Prostate gland (tissue), 2 donors: ENCODE measurements at regions not wholly inside any gene's neighbourhood (a gene's known extent, or its start where the extent isn't known, plus 50 kb on each side); places are given as distances from the start of the nearest gene placed in this dataset.

ENCODE experiments used
- DNase-seq: peaks from one replicate; pipeline ENCODE4 v3.0.0-alpha.2; 2019; ENCODE audit warnings: low spot score
- H3K27ac ChIP-seq, 2 donors: fragments of 200-600 bp; sonication (generic); 2 replicates each; pipeline ENCODE4 v1.5.1; 2017 to 2019
- H3K27me3 ChIP-seq: fragments of 200-600 bp; sonication (generic); replicated peaks from 2 replicates; pipeline ENCODE4 v1.5.1; 2019; ENCODE audit not compliant: insufficient read depth
- H3K36me3 ChIP-seq, 2 donors: fragments of 200-600 bp; sonication (generic); 1 replicate in 1 of 2; 2 replicates in 1 of 2; pipeline versions ENCODE4 v1.5.1 to v1.8.1; 2017 to 2019
- H3K4me1 ChIP-seq: fragments of 200-600 bp; sonication (generic); replicated peaks from 2 replicates; pipeline ENCODE4 v1.5.1; 2019
- H3K4me3 ChIP-seq, 2 donors: fragments of 200-600 bp; sonication (generic); 2 replicates each; pipeline ENCODE4 v1.5.1; 2017 to 2019
- H3K9me3 ChIP-seq: fragments of 200-600 bp; sonication (generic); 2 replicates; pipeline ENCODE4 v1.5.1; 2017
- POLR2A ChIP-seq: fragments of 450-650 bp; IDR thresholded peaks from one replicate; pipeline ENCODE4 v1.6.1; 2016; ENCODE audit warnings: antibody characterized with exemption, mild to moderate bottlenecking
- POLR2AphosphoS5 ChIP-seq: sonication (generic); formaldehyde crosslinking; IDR thresholded peaks from one replicate; pipeline ENCODE4 v1.6.1; 2017; ENCODE audit warnings: antibody characterized with exemption
- WGBS: methylation state at CpG from one replicate; pipeline ENCODE4 v1.1.5; 2018; 5-methylcytosine and 5-hydroxymethylcytosine counted together
- intact Hi-C: fragments of 100-400 bp; cut with DNase I; formaldehyde crosslinking; loops from one replicate; pipeline ENCODE4 v1.14.2; 2022
- TF ChIP-seq, protein P1 (sequence below), 4 experiments: fragments of 200-600 bp in 2 of 4; fragments of 450-650 bp in 2 of 4; sonication (generic) in 2 of 4; IDR thresholded peaks; 1 replicate in 3 of 4; 2 replicates in 1 of 4; pipeline ENCODE4 v1.5.1; 2016 to 2019; ENCODE audit warnings: antibody characterized with exemption in 4 of 4, mild to moderate bottlenecking in 2 of 4, moderate library complexity in 2 of 4

DNA sequence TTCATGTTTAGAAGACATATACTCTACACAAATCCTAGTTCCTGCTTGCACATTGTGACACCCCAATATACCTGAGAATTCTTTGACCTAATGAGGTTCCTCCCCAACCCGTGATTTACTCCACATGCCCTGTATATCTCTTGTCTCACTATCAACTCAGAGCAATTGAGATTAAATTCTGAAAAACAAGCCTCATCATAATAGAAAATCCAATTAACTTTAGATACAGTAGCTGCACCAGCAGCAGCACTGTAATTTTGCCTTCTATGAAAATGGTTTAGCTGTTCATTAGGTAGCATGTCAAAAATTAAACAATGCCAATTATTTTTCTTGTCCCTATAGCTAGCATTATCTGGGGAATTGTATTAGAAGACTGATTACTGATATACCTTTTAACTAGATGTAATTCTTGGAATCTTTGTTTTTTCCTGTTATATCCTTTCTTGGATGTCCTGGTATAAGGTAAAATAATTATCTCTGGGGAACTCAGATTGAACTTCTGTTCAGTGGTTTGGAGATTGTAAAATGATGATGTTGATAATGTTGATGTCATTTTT, 218.9 kb upstream of the TANK start:
- TF ChIP-seq POLR2A: no peak
- no peak for TF ChIP-seq POLR2AphosphoS5
- TF ChIP-seq, protein P1, sequence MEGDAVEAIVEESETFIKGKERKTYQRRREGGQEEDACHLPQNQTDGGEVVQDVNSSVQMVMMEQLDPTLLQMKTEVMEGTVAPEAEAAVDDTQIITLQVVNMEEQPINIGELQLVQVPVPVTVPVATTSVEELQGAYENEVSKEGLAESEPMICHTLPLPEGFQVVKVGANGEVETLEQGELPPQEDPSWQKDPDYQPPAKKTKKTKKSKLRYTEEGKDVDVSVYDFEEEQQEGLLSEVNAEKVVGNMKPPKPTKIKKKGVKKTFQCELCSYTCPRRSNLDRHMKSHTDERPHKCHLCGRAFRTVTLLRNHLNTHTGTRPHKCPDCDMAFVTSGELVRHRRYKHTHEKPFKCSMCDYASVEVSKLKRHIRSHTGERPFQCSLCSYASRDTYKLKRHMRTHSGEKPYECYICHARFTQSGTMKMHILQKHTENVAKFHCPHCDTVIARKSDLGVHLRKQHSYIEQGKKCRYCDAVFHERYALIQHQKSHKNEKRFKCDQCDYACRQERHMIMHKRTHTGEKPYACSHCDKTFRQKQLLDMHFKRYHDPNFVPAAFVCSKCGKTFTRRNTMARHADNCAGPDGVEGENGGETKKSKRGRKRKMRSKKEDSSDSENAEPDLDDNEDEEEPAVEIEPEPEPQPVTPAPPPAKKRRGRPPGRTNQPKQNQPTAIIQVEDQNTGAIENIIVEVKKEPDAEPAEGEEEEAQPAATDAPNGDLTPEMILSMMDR (IDR thresholded peaks at IDR 0.05): no peak
- Histone ChIP-seq H3K36me3 (no peaks in the 10 kb centered on the region), H3K4me1 (no peaks in the 10 kb centered on the region), H3K9me3 (no peaks in the 10 kb centered on the region), H3K4me3 (no peak overlapping the region), H3K27ac (no peak overlapping the region), H3K27me3 (no peaks in the 10 kb centered on the region)
- 73% methylated on average over 1 of the region's 1 CpG for WGBS
- no peak for DNase-seq
- intact Hi-C loops: no loop called here

DNA sequence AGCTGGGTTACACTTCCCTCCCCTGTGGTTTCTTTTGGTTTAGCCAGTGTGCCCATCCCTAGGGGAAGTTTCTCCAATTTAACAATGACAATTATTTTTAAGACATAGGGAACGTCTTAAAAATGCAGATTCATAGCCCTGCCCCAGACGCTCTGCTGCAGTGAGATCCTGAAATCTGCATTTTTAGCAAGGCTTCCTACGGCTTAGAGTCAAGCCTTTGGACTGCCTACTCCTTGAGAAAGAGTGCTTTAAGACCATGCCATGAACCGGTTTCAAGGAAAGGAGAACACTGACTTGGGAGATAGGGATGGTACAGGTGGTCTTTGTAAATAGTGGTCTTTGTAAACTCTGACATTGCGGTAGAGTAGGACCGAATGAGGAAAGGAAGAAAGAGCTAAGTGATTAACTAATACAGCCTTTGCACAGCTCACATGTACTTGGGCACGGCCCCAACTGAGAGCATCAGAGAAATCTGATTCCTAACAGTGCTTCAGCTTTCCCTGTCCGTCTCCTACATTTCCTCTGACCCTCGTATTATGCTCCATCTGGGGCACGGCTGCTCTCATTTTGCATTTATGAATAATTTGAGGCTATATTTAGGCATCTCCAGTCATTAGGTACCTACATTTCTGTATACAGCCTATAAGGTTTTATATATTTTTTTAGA, 217.6 kb upstream of the TANK start:
- Histone ChIP-seq H3K27ac (no peak overlapping the region), H3K27me3 (no peaks in the 10 kb centered on the region), H3K9me3 (no peaks in the 10 kb centered on the region), H3K4me3 (no peak overlapping the region), H3K4me1 (no peaks in the 10 kb centered on the region), H3K36me3 (no peaks in the 10 kb centered on the region)
- WGBS: 79% methylated on average over 10 of the region's 10 CpGs
- TF ChIP-seq, protein P1 (IDR thresholded peaks at IDR 0.05): no peak
- TF ChIP-seq POLR2A (no peak), POLR2AphosphoS5 (no peak)
- intact Hi-C loops: no loop called here
- DNase-seq: no peak

DNA sequence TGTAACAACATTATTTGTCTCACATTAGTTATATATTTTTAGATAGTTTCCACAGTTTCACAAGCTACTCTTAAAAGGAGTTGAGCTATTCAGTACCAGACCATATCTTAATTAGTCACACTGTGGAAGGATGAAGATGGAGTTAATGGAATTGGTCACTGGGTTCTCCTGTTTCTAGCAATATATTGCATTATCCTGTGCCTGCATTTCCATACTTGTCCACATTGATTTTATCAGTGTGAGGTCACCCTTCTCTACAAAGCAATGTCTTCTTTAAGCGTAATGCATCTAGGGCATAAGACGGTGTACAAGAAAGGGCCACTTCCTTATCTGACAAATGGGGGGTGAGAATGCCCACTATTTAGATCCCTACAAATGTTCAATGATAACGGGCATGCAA, 216.8 kb upstream of the TANK start:
- H3K27ac ChIP-seq: no peak overlapping the region
- no peaks in the 10 kb centered on the region for H3K4me1 ChIP-seq
- no peaks in the 10 kb centered on the region for H3K9me3 ChIP-seq
- H3K36me3 ChIP-seq: no peaks in the 10 kb centered on the region
- TF ChIP-seq, protein P1 (IDR thresholded peaks at IDR 0.05): no peak
- TF ChIP-seq POLR2A: no peak
- TF ChIP-seq POLR2AphosphoS5: no peak
- H3K4me3 ChIP-seq: no peak overlapping the region
- intact Hi-C loops: no loop called here
- DNase-seq: no peak
- no peaks in the 10 kb centered on the region for H3K27me3 ChIP-seq
- 95% methylated on average over 3 of the region's 3 CpGs for WGBS

DNA sequence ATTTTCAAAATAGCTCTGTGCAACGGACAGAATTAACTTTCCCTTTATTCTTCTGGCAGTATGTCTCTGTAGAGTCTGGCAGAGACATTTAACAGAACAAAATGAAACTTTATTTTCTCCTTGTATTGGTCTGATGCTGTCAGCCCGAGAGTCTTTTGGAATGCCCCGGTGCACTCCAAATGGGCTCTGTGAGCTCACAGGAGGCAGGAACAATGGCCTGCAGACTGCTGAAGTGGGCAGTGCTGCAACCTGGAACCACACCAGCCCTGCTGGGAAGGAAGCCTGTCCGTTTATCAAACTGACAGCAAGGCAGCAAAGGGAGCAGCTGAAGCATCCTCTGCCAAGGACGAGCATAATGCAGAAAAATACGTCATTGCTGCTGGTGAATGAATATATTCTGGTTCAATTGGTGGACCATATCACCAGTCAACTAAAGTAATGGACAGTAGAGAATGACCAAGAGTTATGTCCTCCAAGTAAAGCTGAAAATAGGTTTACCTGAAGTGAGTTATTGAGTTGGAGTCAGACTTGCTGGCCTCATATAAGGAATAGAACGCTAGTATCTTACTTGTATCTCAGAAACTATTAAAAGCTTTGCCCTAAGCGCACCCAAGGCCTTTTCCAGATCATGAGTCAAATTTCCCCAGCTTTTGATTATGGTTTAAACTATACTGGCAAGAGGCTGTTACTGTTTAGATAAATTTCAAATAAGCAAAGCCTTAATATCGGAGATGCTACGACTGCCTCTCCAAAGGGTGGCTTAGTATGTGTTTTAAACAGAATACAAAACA, 207.6 kb upstream of the TANK start:
- Histone ChIP-seq H3K36me3 (no peaks in the 10 kb centered on the region), H3K9me3 (no peaks in the 10 kb centered on the region), H3K4me3 (no peak overlapping the region), H3K4me1 (no peaks in the 10 kb centered on the region), H3K27ac (no peak overlapping the region), H3K27me3 (no peaks in the 10 kb centered on the region)
- intact Hi-C loops: no loop called here
- 63% methylated on average over 10 of the region's 10 CpGs for WGBS
- DNase-seq: no peak
- TF ChIP-seq, protein P1 (IDR thresholded peaks at IDR 0.05): no peak
- TF ChIP-seq POLR2A (no peak), POLR2AphosphoS5 (no peak)
